ENCODE measurements at regions not wholly inside any gene's neighbourhood (a gene's known extent, or its start where the extent isn't known, plus 50 kb on each side); places are given as distances from the start of the nearest gene placed in this dataset.

GRCh38 chr1:188240772-188241406 is 1412.1 kb downstream of the PLA2G4A start:
- no peak for TF ChIP-seq POLR2A (IDR thresholded peaks at IDR 0.05)
- TF ChIP-seq CTCF (IDR thresholded peaks at IDR 0.05), result no peak

All from body of pancreas (tissue), 4 donors.